Epidermal melanocyte (primary cell): ENCODE measurements at regions not wholly inside any gene's neighbourhood (a gene's known extent, or its start where the extent isn't known, plus 50 kb on each side); places are given as distances from the start of the nearest gene placed in this dataset.
"Not testable (repeated sequence)": the region's sequence is repeated elsewhere in the genome, so short reads cannot be mapped to it uniquely, and the experiment has no call there.

ENCODE experiments used
- DNase-seq: peaks from one replicate; pipeline ENCODE4 v3.0.0; 2011; ENCODE audit warnings: low spot score; ENCODE audit not compliant: insufficient read length

DNA sequence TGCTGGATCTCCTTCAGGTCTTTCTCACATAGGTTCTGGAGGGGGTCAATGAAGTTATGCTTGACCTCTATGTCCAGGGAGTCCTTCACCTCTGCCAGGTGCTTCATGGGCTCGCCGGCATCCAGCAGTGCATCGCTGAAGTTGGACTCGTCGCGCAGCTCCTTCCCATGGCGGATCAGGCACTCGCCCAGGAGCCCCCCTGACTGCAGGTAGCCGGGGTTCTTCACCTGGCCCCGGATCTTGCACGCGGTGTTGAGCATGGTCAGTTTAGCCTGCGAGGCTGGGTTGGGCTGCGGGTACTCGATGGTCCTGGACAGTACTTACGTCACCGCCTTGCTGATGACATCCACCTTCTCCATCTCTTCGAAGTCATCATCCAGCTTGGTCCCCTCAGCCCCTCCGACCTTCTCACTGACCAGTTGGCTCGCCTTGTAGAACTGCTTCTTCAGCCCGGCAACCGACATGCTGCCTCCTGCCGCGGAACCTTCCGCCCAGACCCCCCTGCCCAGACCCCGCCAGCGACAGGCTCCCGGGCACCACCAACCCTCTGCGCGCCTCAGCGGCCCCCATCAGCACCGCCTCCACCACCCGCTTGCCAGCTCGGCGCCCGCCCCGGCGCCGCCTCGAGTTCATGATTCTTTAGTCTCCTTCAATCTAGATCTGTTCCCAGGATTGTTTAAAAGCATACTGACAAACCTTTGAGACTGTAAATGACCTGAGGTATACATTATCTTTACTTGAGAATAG is 99.8 kb downstream of the KPNA2 start:
- no peak for DNase-seq

GRCh38 chr17:68141050-68141449 is 105.5 kb downstream of the KPNA2 start:
- DNase-seq, result no peak

GRCh38 chr17:68142595-68142994 is 105.2 kb upstream of the AMZ2 start:
- no peak for DNase-seq

- DNase-seq, result no peak
These were observed 104.4 kb upstream of the AMZ2 start for GRCh38 chr17:68143425-68143824.

- no peak for DNase-seq
These were observed 102.8 kb upstream of the AMZ2 start for GRCh38 chr17:68145088-68145487.

DNA sequence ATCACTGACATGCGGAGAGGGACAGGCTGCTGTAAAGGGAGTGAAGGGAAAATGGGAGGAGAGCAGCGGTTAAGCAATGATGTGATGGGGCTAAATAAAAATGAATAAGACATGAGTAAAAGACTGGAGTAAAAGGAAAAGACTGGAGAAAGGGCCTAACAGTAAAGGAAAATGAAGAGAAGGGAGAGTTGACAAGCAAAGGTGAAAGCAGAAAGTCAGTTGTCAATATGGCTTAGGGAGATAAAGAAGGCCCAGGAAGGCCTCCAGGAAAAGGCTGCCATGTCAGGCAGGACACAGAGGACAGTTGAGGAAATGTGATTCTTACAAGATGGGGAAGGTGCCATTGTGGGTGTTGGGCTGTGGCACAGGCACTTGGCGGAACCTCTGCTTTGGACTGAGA is 98.9 kb upstream of the AMZ2 start:
- DNase-seq, result no peak

DNA sequence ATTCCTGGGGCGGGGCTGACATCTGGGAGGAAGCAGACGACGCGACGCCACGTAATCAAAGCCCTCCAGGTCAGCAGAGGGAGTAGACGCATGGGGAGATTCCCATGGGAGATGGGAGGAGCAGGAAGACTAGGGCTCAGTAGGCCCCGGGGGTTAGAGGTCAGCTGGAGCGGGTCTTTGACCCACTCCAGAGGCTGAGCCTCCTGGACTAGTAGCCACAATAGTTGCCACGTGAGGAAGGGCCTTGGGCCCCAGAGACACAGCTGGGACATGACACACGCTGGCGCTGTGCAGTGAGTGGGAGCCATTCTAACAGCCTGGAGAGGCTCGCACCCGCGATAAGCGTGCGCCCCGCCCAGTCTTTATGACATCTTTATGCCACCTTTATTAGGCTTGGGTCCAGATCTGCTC is 95.7 kb upstream of the AMZ2 start:
- no peak for DNase-seq

DNA sequence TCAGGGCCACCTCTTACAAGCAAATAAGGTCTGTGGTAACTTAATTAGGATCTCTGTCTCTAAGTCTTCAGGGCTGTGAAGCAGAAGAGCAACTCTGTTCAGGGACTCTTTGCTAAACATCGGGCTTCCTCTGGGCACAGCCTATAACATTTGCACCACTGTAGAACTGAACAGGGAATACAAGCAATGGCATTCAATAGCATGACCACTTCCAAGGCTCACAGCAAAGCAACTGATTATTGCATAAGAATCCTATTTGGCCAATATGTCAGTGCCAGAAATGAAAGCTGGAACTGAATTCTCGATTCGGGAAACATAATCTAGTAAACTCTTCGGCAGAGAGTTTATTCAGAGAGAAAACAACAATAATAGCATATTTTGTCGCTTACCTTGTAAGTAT is 92.2 kb upstream of the AMZ2 start:
- no peak for DNase-seq

DNA sequence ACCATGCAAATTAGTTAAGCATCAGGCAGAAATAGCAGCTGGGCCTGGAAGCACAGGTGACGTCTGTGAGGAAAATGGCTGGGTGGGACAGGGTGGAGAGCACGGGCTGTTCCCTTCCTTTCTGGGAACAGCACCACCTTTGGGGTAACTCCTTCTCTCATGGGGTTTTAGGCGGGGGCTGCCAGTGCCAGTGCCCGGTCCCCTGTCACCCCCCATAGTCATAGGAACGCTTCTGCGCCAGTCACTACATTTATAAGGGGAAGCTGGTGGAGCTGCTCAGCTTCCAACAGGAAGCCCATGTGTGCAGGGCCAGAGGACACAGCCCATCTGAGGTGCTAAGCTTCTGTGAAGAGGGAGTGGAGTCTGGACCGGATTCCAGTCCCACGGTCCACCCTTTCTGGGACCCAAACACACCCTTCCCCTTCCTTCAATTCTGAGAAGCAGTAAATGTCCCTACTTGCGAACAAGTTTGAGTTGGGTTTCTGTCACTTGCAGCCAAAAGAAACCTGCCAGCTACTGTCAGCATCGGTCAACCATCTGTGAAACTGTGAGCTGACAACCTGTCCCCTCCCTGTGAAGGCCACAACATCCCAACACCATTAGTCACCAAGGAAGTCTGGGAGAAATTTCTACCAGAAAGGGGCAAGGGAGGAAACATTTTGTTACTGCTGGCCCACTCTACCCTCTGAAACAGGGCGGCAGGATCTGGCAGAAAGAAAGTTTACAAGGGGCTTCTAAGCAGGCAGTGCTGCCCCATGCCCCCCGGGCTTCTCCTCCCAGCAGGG is 86.0 kb upstream of the AMZ2 start:
- DNase-seq, result no peak

DNA sequence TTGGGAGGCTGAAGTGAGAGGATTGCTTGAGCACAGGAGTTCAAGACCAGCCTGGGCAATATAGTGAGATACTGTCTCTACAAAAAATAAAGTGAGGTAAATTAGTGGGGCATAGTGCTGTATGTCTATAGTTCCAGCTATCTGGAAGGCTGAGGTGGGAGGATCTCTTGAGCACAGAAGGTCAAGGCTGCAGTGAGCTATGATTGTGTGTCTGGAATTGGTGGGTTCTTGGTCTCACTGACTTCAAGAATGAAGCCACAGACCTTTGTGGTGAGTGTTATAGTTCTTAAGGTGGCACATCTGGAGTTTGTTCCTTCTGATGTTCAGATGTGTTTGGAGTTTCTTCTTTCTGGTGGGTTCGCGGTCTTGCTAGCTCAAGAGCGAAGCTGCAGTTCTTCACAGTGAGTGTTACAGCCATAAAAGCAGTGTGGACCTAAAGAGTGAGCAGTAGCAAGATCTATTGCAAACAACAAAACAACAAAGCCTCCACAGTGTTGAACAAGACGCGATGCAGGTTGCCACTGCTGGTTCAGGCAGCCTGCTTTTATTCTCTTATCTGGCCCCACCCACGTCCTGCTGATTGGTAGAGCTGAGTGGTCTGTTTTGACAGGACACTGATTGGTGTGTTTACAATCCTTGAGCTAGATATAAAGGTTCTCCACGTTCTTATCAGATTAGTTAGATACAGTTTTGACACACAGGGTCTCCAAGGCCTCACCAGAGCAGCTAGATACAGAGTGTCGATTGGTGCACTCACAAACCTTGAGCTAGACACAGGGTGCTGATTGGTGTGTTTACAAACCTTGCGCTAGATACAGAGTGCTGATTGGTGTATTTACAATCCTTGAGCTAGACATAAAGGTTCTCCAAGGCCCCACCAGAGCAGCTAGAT is 79.3 kb upstream of the AMZ2 start:
- not testable (repeated sequence) for DNase-seq

GRCh38 chr17:68169165-68169821 is 78.5 kb upstream of the AMZ2 start:
- DNase-seq, result not testable (repeated sequence)

DNA sequence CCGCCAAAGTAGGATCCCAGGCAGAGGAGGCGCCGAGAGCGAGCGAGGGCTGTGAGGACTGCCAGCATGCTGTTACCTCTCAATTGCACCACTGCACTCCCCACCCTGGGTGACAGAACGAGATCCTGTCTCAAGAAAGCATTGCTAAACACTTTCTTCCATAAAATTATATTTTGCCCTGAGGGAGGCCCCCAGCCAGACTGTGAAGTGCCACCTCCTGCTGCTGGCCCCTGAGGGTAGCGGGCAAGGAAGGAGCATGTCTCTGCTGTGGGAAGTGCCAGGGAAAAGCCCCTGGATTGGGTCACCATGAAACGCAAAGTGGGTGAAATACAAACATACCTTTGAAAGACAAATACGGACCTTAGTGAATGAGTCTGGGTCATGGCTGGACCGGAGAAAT is 78.0 kb upstream of the AMZ2 start:
- DNase-seq, result no peak

DNA sequence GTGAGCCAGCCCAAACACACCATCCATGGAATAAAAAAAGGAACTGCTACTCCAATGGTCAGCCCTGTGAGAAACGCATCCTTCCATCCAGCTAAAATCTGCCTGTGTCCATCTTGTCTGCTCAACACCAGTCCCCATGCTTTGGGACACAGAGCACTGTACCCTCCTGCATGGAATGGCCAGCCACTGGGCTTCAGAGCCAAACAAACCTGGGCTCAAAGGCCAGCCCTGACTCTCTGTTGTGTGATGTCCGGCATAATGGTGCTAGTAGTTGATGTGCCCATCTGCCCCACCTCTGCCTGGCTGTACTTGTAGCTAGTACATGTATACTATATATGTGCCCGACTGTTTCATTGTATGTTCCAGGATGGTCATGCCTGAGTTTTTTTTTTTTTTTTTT is 77.6 kb upstream of the AMZ2 start:
- DNase-seq, result no peak

GRCh38 chr17:68172461-68172954 is 75.3 kb upstream of the AMZ2 start:
- no peak for DNase-seq

GRCh38 chr17:68175416-68175815 is 72.4 kb upstream of the AMZ2 start:
- no peak for DNase-seq

- no peak for DNase-seq
These were observed 71.9 kb upstream of the AMZ2 start for GRCh38 chr17:68175905-68176304.

DNA sequence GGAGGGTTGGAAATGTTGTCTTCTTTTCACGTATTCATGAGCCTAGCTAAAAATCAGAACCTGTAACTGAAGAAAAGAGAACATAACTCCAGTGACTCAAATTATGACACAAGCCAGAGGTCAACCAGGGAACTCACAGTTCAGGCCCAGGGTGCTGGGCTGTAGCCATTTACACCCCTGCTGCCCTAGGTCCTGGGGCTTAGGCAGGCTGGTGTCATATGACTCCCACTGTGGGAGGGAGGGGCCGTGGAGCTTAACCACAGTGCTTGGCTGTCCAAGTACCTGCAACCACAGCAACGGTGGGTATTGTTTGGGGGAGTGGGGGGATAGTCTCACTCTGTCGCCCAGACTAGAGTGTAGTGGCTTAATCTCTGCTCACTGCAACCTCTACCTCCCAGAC is 71.1 kb upstream of the AMZ2 start:
- DNase-seq, result no peak

GRCh38 chr17:68178831-68179230 is 69.0 kb upstream of the AMZ2 start:
- DNase-seq, result no peak

DNA sequence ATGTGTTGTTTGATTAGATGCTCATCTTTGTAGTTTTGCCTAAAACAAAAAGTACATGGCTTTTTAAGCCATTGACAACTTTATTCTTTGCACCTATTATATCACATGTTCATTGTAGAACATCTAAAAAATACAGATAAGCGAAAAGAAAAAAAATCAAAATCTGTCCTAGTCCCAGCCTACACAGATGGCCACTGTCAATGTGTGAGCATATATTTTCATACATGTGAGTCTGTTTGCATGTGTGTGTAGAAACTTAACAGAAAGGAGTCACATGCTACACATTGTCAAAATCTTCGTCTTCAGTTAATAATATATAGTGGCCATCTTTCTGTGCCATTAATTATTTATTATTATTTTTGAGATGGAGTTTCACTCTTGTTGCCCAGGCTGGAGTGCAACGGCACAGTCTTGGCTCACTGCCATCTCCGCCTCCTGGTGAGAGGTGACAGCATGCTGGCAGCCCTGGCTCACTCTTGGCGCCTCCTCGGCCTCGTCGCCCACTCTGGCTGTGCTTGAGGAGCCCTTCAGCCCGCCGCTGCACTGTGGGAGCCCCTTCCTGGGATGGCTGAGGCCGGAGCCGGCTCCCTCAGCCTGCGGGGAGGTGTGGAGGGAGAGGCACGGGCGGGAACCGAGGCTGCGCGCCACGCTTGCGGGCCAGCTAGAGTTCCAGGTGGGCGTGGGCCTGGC is 68.5 kb upstream of the AMZ2 start:
- no peak for DNase-seq

- DNase-seq, result no peak
These were observed 67.9 kb upstream of the AMZ2 start for GRCh38 chr17:68179926-68180285.

- no peak for DNase-seq
These were observed 65.9 kb upstream of the AMZ2 start for GRCh38 chr17:68182011-68182306.
